NCI-H1092 treated with DMSO at 0.1 percent for 48 hours (cell line): ENCODE measurements at regions not wholly inside any gene's neighbourhood (a gene's known extent, or its start where the extent isn't known, plus 50 kb on each side); places are given as distances from the start of the nearest gene placed in this dataset.
"Not testable (repeated sequence)": the region's sequence is repeated elsewhere in the genome, so short reads cannot be mapped to it uniquely, and the experiment has no call there.

Experiments used
- DNase-seq: peaks from one replicate; lab custom pipeline; 2025; lab: John Stamatoyannopoulos, UW

- DNase-seq: not testable (repeated sequence)
Measured at GRCh38 chr16:18152832-18153231, 183.7 kb downstream of the NPIPA8 start.

DNA sequence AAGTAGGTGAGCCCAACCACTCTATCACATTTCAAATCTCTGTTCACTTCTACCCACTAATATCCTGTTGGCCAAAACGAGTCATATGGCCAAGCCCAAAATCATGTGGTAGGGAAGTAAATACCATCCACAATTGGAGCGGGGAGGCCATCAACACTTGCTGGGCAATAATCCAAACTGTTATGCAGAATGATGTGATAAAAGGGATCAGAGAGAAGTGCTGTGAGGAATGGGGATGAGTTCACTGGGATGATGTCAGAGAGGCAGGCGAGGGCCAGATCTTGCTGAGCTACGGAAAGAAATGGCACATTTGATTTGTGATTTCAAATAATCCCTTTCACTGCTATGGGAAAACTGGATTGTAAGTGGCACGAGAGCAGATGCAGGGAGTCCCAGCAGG is 188.4 kb downstream of the NPIPA8 start:
- not testable (repeated sequence) for DNase-seq

DNA sequence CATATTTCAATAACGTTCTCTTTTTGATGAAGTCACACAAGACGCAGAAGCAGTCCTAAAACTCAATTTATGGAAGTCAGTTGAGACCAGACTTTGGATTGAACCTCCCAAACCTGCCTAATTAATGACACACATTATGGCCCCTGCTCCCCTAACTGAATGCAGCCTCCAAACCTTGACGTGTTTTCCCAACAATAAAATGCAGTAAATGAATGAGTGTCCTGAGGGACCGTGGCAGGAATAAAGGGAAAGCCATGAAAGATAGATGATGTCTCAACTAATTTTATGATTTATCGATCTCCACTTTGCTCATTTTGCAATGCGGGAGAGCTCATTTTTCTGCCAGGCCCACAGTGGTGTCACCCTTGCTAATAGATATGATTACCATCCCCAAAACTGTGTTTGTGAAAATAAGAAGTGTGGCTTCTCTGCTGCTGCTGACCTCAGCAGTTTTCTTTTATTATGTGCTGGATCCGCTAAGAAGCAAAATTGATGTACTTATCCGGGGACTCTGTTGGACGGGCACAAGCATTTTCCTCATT is 189.9 kb downstream of the NPIPA8 start:
- DNase-seq: not testable (repeated sequence)

- DNase-seq: not testable (repeated sequence)
Measured at GRCh38 chr16:18142066-18142465, 194.5 kb downstream of the NPIPA8 start.

GRCh38 chr16:18136288-18136687 is 200.2 kb downstream of the NPIPA8 start:
- not testable (repeated sequence) for DNase-seq

GRCh38 chr16:18135024-18135423 is 201.5 kb downstream of the NPIPA8 start:
- DNase-seq: not testable (repeated sequence)

DNA sequence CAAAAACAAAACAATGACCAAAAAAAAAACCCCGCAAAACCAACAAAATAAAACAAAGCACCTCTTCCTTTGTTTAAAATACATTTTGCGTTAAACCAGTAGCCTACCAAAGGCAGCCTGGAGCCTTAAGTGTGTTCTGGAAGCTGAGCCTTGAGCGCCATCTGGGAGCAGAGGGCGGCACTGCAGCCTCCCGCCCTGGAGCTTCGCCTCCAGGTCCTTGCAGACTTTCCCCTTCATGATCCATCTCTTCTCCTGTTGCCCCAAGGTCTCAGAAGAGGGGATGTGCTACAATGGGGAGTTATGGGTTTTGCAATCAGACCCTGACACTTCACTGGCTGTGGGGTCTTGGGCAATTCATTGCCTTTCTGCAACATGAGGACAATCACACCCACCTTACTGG is 204.9 kb downstream of the NPIPA8 start:
- DNase-seq: not testable (repeated sequence)

DNA sequence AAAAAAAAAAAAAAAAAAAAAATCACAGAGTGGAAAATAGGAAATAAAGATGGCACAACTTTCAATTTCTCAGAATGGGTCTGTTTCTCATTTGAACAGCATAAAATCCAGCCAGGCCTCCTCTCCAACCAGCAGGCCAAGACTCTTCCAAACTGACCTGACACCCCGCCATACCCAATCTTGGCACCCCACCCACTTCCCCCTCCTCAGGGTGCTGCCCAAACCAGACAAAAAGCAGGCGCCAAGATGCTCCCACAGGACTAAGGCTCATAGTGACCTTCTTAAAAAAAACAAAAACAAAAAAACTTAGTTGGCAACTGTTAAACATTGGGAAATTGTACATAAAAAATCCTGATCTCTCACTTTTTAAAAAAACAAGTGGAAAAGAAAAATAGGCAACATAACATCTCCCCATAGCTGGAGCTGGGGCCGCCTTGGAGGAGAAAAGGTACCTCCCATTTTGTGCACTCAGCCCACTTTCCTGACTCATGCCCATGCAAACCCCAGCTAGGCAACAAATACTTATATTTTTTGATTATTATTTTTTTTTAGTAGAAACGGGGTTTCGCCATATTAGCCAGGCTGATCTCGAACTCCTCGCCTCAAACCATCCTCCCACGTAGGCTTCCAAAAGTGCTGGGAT is 205.9 kb downstream of the NPIPA8 start:
- not testable (repeated sequence) for DNase-seq

DNA sequence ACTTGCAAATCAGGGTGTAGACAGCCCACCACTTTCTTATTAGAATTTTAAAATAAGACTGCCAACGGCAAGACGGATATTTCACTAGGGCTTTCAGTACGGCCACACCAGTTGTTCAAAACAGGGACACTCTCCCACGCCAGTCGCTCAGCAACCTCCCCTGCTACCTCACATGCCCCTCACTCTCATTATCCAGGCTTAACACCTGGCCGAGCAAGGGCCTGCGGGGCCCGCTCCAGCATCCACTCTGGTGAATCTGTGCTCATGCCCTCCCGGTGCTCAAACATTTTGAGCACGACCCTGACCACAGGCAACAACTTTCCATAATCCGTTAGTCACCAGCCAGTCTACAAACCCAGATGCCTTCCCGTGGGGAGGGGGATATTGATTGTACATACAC is 209.5 kb downstream of the NPIPA8 start:
- not testable (repeated sequence) for DNase-seq

GRCh38 chr16:18119092-18119491 is 217.4 kb downstream of the NPIPA8 start:
- DNase-seq: not testable (repeated sequence)

DNA sequence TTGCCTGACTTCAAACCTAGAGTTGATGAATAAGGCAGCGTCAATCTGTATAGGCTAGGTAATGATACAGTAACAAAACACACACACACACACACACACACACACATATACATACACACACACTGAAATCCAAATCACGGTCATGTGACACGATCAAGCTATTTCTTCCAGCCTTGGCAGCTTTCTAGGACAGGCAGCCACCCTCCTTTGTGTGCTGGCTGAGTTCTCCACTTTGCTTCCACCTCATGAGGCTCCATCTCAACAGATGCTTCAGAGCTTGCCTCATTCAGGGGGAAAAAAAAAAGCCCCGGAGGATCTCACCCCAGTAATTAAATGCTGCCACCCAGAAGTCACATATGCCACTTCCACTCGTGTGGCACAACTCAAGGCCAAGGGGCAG is 217.9 kb downstream of the NPIPA8 start:
- DNase-seq: not testable (repeated sequence)

DNA sequence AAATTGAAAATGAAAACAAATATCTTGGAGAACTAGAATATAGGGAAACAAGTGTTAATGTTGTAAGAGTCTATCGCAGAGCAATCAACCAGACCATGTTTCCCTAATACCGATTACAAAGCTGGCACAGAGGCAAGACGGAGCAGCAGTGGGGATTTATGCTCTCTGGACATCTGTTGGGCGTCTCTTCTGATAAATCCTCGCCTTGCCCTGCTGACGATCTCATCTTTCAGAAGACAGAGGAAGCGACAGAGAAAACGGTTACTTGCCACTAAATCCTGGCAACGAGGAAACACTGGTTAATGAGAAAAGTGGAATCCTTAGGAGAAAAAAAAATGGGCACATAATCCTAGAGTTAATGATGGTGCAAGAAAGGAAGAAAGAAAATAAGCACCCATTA is 218.5 kb downstream of the NPIPA8 start:
- DNase-seq: not testable (repeated sequence)

DNA sequence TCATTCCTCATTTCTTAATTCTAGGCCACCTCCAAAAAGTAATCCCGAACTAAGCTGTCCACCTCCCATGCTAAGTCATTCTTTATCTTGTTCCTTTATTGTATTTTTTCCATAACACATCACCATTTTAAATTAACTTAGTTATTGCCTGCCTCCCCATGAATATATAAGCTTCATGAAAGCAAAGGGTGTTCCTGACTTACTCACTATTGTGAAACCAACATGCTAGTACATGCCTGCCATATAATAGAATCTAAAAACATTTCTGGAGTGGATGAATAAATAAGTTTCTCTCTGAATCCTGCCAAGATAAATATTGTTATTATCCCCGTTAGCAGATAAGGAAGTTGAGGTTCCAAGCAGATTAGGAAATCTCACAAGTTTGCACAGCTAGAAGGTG is 232.1 kb downstream of the NPIPA8 start:
- not testable (repeated sequence) for DNase-seq

GRCh38 chr16:18101077-18101476 is 235.5 kb downstream of the NPIPA8 start:
- not testable (repeated sequence) for DNase-seq

- DNase-seq: not testable (repeated sequence)
Measured at GRCh38 chr16:18092605-18093004, 243.9 kb downstream of the NPIPA8 start.

DNA sequence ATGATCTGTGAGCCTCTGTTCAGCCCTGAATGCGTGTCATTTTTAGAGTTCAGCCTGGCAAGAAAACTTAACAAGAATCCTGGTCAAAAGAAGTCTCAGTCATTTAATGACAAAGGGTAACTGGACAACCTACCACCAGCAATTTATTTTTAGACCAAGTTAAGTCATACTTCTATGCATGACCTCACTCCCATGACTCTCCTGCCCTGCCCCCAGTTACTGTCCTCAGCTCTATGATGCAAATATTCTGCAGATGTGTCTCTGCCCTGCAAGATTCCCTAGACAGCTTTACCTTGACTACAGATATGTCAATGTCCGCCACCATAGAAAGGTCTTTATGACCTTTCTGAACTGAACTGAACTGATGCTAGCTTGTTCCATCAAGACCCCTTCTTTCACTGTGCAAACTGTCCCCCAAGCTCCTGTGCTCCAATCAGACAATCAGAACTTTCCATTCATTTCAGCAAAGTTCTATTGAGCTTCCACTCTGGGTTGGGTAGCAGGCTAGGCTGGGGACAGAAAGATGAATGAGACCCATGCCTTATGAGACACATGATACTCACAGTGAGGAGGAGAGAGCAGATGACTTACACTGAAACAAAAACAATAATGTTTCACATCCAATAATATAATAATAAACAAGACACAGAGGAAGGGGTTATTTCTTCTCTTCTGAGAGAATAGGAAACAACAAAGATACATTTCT is 255.7 kb downstream of the NPIPA8 start:
- DNase-seq: not testable (repeated sequence)

- not testable (repeated sequence) for DNase-seq
Measured at GRCh38 chr16:18077910-18078309, 258.6 kb downstream of the NPIPA8 start.

DNA sequence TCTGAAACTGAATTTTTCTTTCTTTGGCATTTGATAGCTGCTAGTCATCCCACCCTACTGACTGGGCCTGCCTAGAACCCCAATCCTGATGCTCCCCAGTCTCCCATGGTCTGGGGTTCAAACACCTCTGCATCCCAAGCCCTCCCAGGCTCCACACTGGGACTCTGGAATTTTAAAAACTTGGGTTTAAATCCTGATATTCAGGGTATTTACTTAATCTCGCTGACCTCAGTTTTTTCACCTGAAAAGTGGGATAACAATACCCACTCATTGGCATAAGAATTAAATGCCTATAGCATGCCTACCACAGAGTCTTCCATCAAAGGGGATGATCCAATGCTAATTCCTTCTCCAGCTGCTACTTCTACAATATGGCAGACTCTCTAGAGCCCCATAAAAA is 264.4 kb downstream of the NPIPA8 start:
- no peak for DNase-seq

GRCh38 chr16:18069683-18070082 is 266.9 kb downstream of the NPIPA8 start:
- no peak for DNase-seq

DNA sequence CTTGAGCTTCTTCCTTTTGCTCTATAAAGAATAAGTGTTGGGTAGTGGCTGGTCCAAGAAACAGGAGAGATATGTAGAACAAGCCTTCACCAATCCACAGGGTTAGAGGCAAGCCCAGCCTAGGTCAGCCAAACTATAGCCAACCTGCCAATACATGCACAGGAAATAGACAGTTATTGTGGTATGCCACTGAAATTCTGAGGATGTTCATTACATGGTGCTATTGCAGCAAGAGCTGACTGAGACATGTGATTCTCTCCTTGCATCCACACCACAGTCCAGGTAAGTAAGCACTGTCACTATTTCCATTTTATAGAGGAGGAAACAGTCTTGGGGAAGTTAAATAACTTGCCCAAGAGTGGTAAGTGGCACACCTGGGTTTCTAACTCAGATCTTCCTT is 268.1 kb downstream of the NPIPA8 start:
- DNase-seq: no peak

DNA sequence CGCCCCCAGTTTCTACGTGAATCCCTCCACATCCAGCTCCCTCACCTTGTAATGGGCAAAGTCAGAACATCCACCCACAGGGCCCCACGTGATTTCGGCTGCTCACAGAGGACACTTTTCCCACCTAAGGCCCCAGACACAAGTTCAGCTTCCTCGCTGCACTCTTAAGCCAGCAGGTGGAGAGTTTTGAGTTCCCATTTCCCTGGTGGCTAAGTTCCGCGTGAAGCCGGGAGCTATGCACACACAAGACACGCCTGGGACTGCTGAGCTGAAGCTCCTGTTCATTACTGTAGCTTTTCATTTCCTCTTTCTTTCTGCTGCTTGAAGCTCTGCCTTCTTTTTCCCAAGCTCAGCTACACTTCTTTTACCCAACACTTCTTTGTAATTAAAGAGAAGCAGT is 273.8 kb downstream of the NPIPA8 start:
- DNase-seq: no peak

- DNase-seq: no peak
Measured at GRCh38 chr16:18060351-18060750, 276.2 kb downstream of the NPIPA8 start.

DNA sequence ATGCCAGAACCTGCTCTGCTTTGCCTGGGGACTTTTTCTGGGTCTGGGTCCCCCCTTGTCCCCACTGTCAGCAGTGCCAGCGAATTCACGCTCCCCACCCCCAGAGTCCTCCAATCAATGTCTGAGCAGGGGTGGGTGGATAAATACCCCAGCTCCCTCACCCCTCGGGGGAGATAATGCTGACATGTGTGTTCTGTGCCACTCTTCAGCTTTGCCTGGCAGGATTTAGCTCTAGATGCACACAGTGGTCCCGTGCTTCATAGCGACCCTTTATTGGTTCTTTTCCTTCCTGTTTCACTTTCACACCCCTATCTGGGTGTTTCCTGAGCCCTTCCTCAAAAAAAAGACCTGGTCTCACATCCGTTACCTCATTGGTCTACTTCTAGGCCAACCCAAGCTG is 277.0 kb downstream of the NPIPA8 start:
- DNase-seq: no peak
